NCI-H345 treated with DMSO at 0.1 percent for 48 hours (cell line): ENCODE measurements at regions not wholly inside any gene's neighbourhood (a gene's known extent, or its start where the extent isn't known, plus 50 kb on each side); places are given as distances from the start of the nearest gene placed in this dataset.
"Not testable (repeated sequence)": the region's sequence is repeated elsewhere in the genome, so short reads cannot be mapped to it uniquely, and the experiment has no call there.

Experiments
- DNase-seq: peaks from one replicate; lab custom pipeline; 2025; ENCODE audit not compliant: unreplicated experiment; lab: John Stamatoyannopoulos, UW

GRCh38 chr21:27860314-27860955 lies 893.5 kb upstream of the ADAMTS5 start:
- not testable (repeated sequence) for DNase-seq

DNA sequence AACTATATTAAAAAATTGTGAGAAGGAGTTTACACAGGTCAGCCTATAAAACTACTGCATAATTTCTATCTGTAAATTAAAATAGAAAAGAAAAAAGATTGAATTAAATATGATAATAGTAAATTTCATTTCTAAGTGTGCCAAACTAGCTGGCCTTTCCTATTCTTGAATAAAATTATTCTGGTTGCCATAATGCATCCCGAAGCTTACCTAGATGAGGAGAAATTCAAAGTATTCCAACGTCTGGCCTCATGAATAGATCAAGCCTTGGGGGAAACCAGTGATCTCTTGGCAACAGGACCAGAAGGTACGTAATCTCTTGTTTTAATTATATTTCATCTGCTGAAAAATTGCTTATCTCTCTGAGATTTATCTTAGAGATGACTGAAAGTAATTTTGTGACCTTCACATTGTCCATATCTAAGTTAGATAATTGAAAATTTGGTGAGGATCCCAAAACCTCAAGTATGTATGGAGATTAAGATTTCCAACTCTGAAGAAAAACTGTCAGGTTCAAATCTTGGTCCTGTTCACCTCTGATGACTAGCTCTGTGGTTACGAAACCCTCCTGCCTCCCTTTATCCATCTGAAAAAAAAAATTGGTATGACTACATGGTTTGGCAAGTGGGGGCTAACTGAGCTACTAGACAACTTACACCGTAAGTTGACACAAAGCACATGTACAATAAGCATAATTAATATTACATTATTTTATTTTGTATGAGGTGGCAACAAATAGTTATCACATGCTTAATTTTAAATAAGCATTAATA lies 891.4 kb upstream of the ADAMTS5 start:
- DNase-seq, result not testable (repeated sequence)

DNA sequence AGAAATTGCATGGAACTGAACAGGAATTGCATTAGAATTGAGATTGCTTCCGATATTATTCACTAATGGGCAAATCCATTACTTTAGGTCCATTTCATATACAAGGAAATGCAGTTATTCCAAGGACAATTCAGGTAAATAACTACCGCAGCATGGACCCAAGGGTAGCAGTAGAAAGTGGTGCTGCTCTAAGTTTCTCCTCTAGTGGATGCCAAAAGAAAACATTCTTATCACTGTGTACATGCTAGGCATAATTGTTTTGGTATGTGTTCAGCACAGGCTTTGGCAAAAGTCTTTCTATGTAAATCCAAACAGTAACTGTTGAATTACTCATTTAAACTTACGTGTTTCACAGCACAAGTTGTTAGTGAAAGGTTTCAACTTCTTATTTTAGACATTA lies 890.1 kb upstream of the ADAMTS5 start:
- DNase-seq, result not testable (repeated sequence)

DNA sequence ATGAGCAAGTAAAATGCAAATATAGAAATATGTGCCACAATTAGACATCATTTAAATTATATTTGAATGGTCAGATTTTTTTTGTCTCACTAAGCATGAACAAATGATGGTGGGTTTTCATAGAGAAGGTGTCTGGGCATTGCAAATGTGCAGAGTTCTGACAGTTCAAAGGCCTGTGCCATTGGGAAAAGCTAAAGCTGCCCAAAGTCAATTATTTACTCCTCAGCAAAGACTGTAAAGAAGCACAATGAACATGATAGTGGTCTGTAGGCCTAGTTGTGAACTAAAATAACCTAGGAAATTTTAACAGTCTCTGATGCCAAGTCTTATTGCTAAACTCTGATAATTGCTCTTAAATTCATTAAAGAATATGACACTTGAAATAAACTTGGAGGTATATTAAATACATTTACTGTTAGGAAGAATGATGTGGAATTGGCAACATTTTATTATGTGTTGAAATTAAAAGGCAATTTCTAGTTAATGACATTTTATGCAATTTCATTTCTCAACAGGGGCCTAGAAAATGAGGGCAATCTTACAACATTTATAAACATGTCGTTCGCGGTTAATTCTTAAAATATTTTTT lies 874.3 kb upstream of the ADAMTS5 start:
- DNase-seq, result no peak

- no peak for DNase-seq
Measured at GRCh38 chr21:27840262-27840661, 873.4 kb upstream of the ADAMTS5 start.

DNA sequence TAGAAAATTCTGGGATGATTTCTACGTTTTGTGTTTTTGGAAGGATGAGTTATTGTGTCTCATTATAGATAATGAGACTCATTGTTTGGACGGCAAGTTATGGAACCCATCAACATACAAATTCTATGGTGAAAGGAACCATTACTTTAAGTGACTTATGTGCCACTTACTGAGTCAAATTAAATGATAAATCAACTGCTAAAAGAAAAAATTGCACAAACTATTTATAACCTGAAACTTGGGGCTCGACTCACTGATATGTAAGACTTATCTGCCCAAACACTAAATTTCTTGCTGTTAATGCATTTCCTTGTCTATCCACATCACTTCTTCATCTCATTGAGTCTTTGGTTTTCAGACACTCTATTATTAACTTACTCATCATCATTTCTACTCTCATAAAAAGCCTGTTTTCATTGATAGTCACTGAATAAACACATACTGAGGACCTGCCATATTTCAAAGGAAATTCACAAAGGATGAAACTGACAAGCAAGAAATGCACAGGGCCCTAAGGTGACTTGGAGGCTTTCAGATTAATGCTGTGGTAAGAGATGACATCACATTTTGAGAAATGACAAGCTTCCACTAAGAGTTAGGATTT lies 872.7 kb upstream of the ADAMTS5 start:
- no peak for DNase-seq

- DNase-seq, result no peak
Measured at GRCh38 chr21:27838573-27838972, 871.7 kb upstream of the ADAMTS5 start.

GRCh38 chr21:27837936-27838335 lies 871.0 kb upstream of the ADAMTS5 start:
- DNase-seq, result no peak

- no peak for DNase-seq
Measured at GRCh38 chr21:27833298-27833697, 866.4 kb upstream of the ADAMTS5 start.

DNA sequence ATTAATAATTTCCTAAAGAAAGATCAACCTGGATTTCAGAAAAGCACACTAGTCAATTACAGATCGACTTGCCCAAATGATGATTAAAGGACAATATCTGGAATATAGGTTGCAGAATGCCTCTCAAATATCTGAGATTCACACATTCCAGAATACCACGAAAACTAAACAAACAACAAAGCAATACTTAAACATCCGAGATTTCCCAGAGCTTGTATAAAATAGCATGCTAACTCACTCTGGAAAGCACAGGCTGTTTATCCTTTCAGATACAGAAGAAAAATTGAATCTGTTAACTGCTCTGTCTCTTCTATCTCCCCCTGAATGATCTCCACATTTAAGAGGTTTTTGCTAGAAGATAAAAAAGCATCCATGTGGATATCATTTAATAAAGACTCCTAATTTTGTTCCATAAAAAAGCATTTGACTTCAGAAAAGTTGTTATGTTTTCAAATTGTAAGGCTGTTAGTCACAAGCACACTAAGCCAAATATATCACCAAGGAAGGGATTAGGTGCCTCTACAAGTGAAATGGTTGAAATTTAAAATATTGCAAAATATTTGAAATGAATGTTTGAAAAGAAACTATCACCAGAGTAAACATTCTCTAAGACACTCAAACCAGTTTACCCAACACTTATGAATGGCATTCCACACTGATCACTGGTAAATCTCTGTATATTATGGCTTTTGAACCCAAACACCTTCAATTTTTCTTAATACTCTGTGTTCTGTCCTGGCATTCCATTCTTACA lies 865.1 kb upstream of the ADAMTS5 start:
- no peak for DNase-seq

- no peak for DNase-seq
Measured at GRCh38 chr21:27831177-27831576, 864.3 kb upstream of the ADAMTS5 start.

DNA sequence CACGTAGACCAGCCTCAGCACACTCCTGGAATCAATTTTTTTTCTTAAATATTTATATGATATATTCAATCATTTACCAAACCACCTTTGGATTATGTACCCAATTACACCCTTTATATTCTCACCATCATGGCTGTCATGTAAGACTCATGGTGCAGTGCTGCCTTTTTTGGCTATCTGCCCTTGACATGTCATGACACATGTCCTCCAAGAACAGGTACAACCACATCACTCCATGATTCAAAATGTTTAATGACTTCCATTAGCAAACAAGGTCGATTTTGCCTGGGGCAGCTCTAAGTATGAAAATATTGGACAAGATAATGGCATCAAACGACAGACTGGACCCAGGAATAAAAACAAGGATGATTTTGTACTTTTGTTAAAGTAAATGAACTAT lies 861.1 kb upstream of the ADAMTS5 start:
- DNase-seq, result no peak

- no peak for DNase-seq
Measured at GRCh38 chr21:27825035-27825434, 858.1 kb upstream of the ADAMTS5 start.

GRCh38 chr21:27823652-27824201 lies 856.8 kb upstream of the ADAMTS5 start:
- no peak for DNase-seq

DNA sequence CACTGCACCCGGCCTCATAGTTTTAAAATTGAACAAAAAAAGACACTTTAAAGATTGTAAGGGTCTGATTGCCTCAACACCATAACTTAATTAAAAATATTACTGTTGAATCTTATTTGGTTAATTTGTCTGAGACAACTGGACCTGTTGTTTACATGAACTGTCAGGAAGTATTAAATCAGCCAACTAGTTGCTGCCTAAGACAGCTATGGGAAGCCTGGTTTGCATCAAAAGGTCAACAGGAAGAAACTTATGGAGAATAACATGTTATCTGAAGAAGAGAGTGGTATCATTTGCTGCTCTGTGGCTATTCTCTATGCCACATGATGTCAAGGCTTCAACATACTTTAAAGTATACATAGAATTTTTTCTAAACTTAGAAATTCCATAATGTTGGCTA lies 853.5 kb upstream of the ADAMTS5 start:
- DNase-seq, result no peak

- DNase-seq, result no peak
Measured at GRCh38 chr21:27819299-27819698, 852.4 kb upstream of the ADAMTS5 start.

DNA sequence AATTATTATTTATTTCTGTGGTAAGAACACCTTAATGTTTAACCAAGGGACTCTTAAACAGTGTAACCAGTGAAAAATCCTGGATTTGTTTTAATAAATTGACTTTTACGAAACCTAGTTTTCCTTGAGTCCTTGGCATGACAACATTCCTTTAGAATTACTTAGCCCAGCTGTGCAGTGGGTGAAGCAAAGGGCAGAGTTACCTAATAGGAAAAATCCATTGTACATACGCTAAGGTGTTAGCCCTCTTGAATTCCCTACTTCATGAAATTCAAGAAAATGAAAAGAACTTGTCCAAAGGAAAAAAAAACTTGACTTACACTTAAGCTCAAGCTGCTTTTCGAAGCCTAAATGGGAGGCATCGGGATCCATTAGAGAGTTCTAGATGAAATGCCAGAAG lies 852.0 kb upstream of the ADAMTS5 start:
- DNase-seq, result no peak

GRCh38 chr21:27817902-27818623 lies 851.2 kb upstream of the ADAMTS5 start:
- no peak for DNase-seq

GRCh38 chr21:27817074-27817473 lies 850.2 kb upstream of the ADAMTS5 start:
- DNase-seq, result no peak

- DNase-seq, result no peak
Measured at GRCh38 chr21:27816301-27816700, 849.4 kb upstream of the ADAMTS5 start.
